ENCODE measurements at regions not wholly inside any gene's neighbourhood (a gene's known extent, or its start where the extent isn't known, plus 50 kb on each side); places are given as distances from the start of the nearest gene placed in this dataset.

- H3K27ac Mint-ChIP-seq: no peak overlapping the region
- H3K23ac ChIP-seq (ENCODE audit: insufficient read length, low read depth, low read length): no peak overlapping the region
- DNase-seq: no peak
These were observed 97.5 kb upstream of the STOX2 start for GRCh38 chr4:183807420-183808096.

More at GRCh38 chr4:183807420-183808096, 97.5 kb upstream of the STOX2 start:
- Histone ChIP-seq H2BK12ac (ENCODE audit: insufficient read length, low read depth, low read length) (no peak overlapping the region), H4K91ac (ENCODE audit: insufficient read length, low read depth, low read length) (no peak overlapping the region), H3K27me3 (ENCODE audit: insufficient read depth, low read length) (no peaks in the 10 kb centered on the region), H4K8ac (replicated peaks; ENCODE audit: insufficient read length, low read depth, low read length) (no peak overlapping the region), H4K20me1 (ENCODE audit: control insufficient read depth, insufficient read depth, insufficient read length) (no peaks in the 10 kb centered on the region), H4K5ac (ENCODE audit: insufficient read length, low read depth, low read length) (no peak overlapping the region), H3K4me2 (ENCODE audit: insufficient read depth, insufficient read length, low read length) (no peak overlapping the region), H3T11ph (ENCODE audit: low read length) (no peak overlapping the region), H3K27ac (ENCODE audit: insufficient read length, low read depth, low read length) (no peak overlapping the region), H3K56ac (ENCODE audit: insufficient read length, low read depth, low read length) (no peak overlapping the region), H2BK5ac (ENCODE audit: insufficient read length, low read length) (no peak overlapping the region), H3K18ac (ENCODE audit: insufficient read length, low read depth, low read length) (no peak overlapping the region), H3K14ac (ENCODE audit: insufficient read depth, low read length) (no peak overlapping the region), H3K79me1 (ENCODE audit: insufficient read depth, low read depth, low read length, poor library complexity, severe bottlenecking) (no peaks in the 10 kb centered on the region), H3K9me3 (ENCODE audit: control insufficient read depth, low read depth, low read length) (no peaks in the 10 kb centered on the region), H2AFZ (ENCODE audit: low read length) (no peak overlapping the region), H3K23me2 (ENCODE audit: insufficient read length, low read depth, low read length, poor library complexity, severe bottlenecking) (peaks cover 3% of the 10 kb centered on the region), H3K9ac (ENCODE audit: extremely low read depth, insufficient read length, low read length) (no peak overlapping the region), H3K4me1 (ENCODE audit: insufficient read depth, low read length) (no peaks in the 10 kb centered on the region), H2BK15ac (ENCODE audit: low read depth, low read length) (no peak overlapping the region), H2BK120ac (ENCODE audit: low read depth, low read length, poor library complexity, severe bottlenecking) (no peak overlapping the region), H2AK5ac (ENCODE audit: insufficient read length, low read length) (no peak overlapping the region), H3K4ac (ENCODE audit: low read depth, low read length) (no peak overlapping the region), H2BK20ac (ENCODE audit: low read depth, low read length, poor library complexity, severe bottlenecking) (no peak overlapping the region), H3K79me2 (ENCODE audit: insufficient read depth, low read length) (no peaks in the 10 kb centered on the region)
- Mint-ChIP-seq H3K4me1 (peaks cover 9% of the 10 kb centered on the region in 2 experiments), H3K4me3 (no peak overlapping the region), H3K9me3 (peaks cover 6% of the 10 kb centered on the region in 2 experiments; a peak in 2 of 5 replicates), H3K27me3 (ENCODE audit: low read depth) (peaks cover 4% of the 10 kb centered on the region; the same call in 1 of the 2 replicates), H3K36me3 (ENCODE audit: insufficient read depth in 1 of 3, low read depth in 3 of 3) (no peaks in the 10 kb centered on the region; a peak in 2 of 7 replicates)
- TF ChIP-seq CTCF (conservative IDR thresholded peaks at IDR 0.05): no peak
- WGBS (ENCODE audit: extremely low coverage, insufficient read length, low lambda C conversion rate): no CpG with 5 or more reads among the region's 19 CpGs

All from H9 (cell line).